Neural cell (in vitro differentiated cells): ENCODE measurements at regions not wholly inside any gene's neighbourhood (a gene's known extent, or its start where the extent isn't known, plus 50 kb on each side); places are given as distances from the start of the nearest gene placed in this dataset.

Experiments used
- CTCF ChIP-seq: fragments of 450-650 bp; IDR thresholded peaks from 2 replicates; pipeline ENCODE4 v1.5.1; 2014; ENCODE audit warnings: antibody characterized with exemption, mild to moderate bottlenecking, moderate library complexity; ENCODE audit not compliant: poor library complexity, severe bottlenecking
- EP300 ChIP-seq: fragments of 450-650 bp; conservative IDR thresholded peaks from 2 replicates; pipeline ENCODE4 v1.6.1; 2014; ENCODE audit warnings: antibody characterized with exemption, mild to moderate bottlenecking, moderate library complexity; ENCODE audit not compliant: poor library complexity, severe bottlenecking
- MXI1 ChIP-seq: fragments of 450-650 bp; conservative IDR thresholded peaks from 2 replicates; pipeline ENCODE4 v1.6.1; 2014; ENCODE audit warnings: antibody characterized with exemption, mild to moderate bottlenecking; ENCODE audit not compliant: poor library complexity, severe bottlenecking
- SMC3 ChIP-seq: fragments of 450-650 bp; conservative IDR thresholded peaks from 2 replicates; pipeline ENCODE4 v1.6.1; 2014; ENCODE audit warnings: antibody characterized with exemption, mild to moderate bottlenecking, moderate library complexity; ENCODE audit not compliant: poor library complexity

GRCh38 chr2:103335403-103335802 lies 573.6 kb downstream of the TMEM182 start:
- no peak for TF ChIP-seq CTCF
- TF ChIP-seq EP300: no peak
- no peak for TF ChIP-seq MXI1
- no peak for TF ChIP-seq SMC3
